NT2/D1 (cell line): ENCODE measurements at regions not wholly inside any gene's neighbourhood (a gene's known extent, or its start where the extent isn't known, plus 50 kb on each side); places are given as distances from the start of the nearest gene placed in this dataset.

Source experiments
- SUZ12 ChIP-seq: IDR thresholded peaks from 2 replicates; pipeline ENCODE4 v1.6.1; 2011; ENCODE audit not compliant: insufficient read length, insufficient read depth; ENCODE audit errors: extremely low read depth
- ZNF274 ChIP-seq: IDR thresholded peaks from 2 replicates; pipeline ENCODE4 v1.6.1; 2011; ENCODE audit warnings: mild to moderate bottlenecking, low read depth, low read length

GRCh38 chr2:147772781-147773180 is 72.0 kb upstream of the ACVR2A start:
- TF ChIP-seq ZNF274 = no peak
- no peak for TF ChIP-seq SUZ12
